Activated CD4-positive, alpha-beta T cell treated with anti-CD3 and anti-CD28 coated beads, Interleukin-2, amount 10 ng/mL, durations not matched to agents 24 days and 14 days (primary cell): ENCODE measurements at regions not wholly inside any gene's neighbourhood (a gene's known extent, or its start where the extent isn't known, plus 50 kb on each side); places are given as distances from the start of the nearest gene placed in this dataset.
"Not testable (repeated sequence)": the region's sequence is repeated elsewhere in the genome, so short reads cannot be mapped to it uniquely, and the experiment has no call there.

Experiments used
- DNase-seq: peaks from one replicate; pipeline ENCODE4 v3.0.0; 2022
- H3K27ac Mint-ChIP-seq: one replicate; pipeline ENCODE4 v1.8.0; 2022; ENCODE audit warnings: mild to moderate bottlenecking, mixed read lengths
- H3K27me3 Mint-ChIP-seq: one replicate; pipeline ENCODE4 v1.8.0; 2022; ENCODE audit warnings: mixed read lengths
- H3K36me3 Mint-ChIP-seq: one replicate; pipeline ENCODE4 v1.8.0; 2022; ENCODE audit warnings: low read depth, mild to moderate bottlenecking, mixed read lengths
- H3K4me1 Mint-ChIP-seq: one replicate; pipeline ENCODE4 v1.8.0; 2021; ENCODE audit warnings: mixed read lengths
- H3K4me3 Mint-ChIP-seq: one replicate; pipeline ENCODE4 v1.8.0; 2022; ENCODE audit warnings: mild to moderate bottlenecking, moderate library complexity, mixed read lengths
- H3K9me3 Mint-ChIP-seq: one replicate; pipeline ENCODE4 v1.8.0; 2021; ENCODE audit warnings: mixed read lengths
- intact Hi-C: fragments of 100-400 bp; cut with micrococcal nuclease; formaldehyde crosslinking; loops from one replicate; pipeline ENCODE4 v1.15.1; 2023

- Mint-ChIP-seq H3K27me3 (no peaks in the 10 kb centered on the region), H3K27ac (no peak overlapping the region), H3K36me3 (no peaks in the 10 kb centered on the region), H3K9me3 (peaks cover 5% of the 10 kb centered on the region), H3K4me1 (no peaks in the 10 kb centered on the region), H3K4me3 (no peak overlapping the region)
- intact Hi-C loops = no loop called here
- no peak for DNase-seq
These were observed 121.4 kb downstream of the TPBG start for GRCh38 chr6:82484737-82485626.

GRCh38 chr6:82487895-82488294 lies 124.3 kb downstream of the TPBG start:
- H3K36me3 Mint-ChIP-seq = no peaks in the 10 kb centered on the region
- no peaks in the 10 kb centered on the region for H3K27me3 Mint-ChIP-seq
- H3K4me1 Mint-ChIP-seq = no peaks in the 10 kb centered on the region
- no peak for DNase-seq
- H3K27ac Mint-ChIP-seq = no peak overlapping the region
- H3K9me3 Mint-ChIP-seq = peaks cover 5% of the 10 kb centered on the region
- intact Hi-C loops = no loop called here
- H3K4me3 Mint-ChIP-seq = no peak overlapping the region

- intact Hi-C loops = no loop called here
- Mint-ChIP-seq H3K27me3 (no peaks in the 10 kb centered on the region), H3K4me3 (no peak overlapping the region), H3K27ac (no peak overlapping the region), H3K4me1 (no peaks in the 10 kb centered on the region), H3K36me3 (no peaks in the 10 kb centered on the region), H3K9me3 (peaks cover 5% of the 10 kb centered on the region)
- DNase-seq = no peak
These were observed 124.8 kb downstream of the TPBG start for GRCh38 chr6:82488403-82488802.

GRCh38 chr6:82492134-82492533 lies 128.5 kb downstream of the TPBG start:
- Mint-ChIP-seq H3K4me1 (no peaks in the 10 kb centered on the region), H3K27me3 (no peaks in the 10 kb centered on the region), H3K9me3 (no peaks in the 10 kb centered on the region), H3K27ac (no peak overlapping the region), H3K36me3 (no peaks in the 10 kb centered on the region), H3K4me3 (no peak overlapping the region)
- intact Hi-C loops = no loop called here
- DNase-seq = no peak

GRCh38 chr6:82493467-82493866 lies 129.8 kb downstream of the TPBG start:
- no peaks in the 10 kb centered on the region for H3K4me1 Mint-ChIP-seq
- H3K36me3 Mint-ChIP-seq = no peaks in the 10 kb centered on the region
- no peak overlapping the region for H3K4me3 Mint-ChIP-seq
- no peak for DNase-seq
- H3K27ac Mint-ChIP-seq = no peak overlapping the region
- no peaks in the 10 kb centered on the region for H3K9me3 Mint-ChIP-seq
- H3K27me3 Mint-ChIP-seq = no peaks in the 10 kb centered on the region
- intact Hi-C loops = no loop called here

DNA sequence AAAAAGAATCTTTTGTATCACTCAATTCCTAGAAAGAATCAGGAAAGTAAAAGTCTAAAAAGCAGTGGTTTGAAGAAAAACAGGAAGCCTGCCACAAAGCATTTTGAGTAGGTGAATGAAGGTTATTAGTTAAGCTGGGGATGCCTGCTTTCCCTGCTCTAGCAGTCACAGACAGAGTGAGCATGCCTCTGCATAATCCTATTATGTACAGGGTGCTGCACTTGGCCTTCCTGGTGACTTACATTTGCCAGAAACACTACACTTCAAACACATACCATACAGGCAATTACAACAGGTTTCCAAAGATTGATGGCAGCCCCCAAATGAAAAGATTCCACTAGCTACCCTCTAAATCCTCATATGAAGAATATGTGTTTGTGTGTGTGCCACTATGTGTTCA lies 130.8 kb downstream of the TPBG start:
- Mint-ChIP-seq H3K27ac (no peak overlapping the region), H3K36me3 (no peaks in the 10 kb centered on the region), H3K4me1 (no peaks in the 10 kb centered on the region), H3K27me3 (no peaks in the 10 kb centered on the region), H3K4me3 (no peak overlapping the region), H3K9me3 (peaks cover 3% of the 10 kb centered on the region)
- intact Hi-C loops = no loop called here
- DNase-seq = no peak

GRCh38 chr6:82501901-82502300 lies 138.3 kb downstream of the TPBG start:
- H3K36me3 Mint-ChIP-seq, H3K27me3 Mint-ChIP-seq, DNase-seq, H3K4me3 Mint-ChIP-seq, H3K9me3 Mint-ChIP-seq, H3K27ac Mint-ChIP-seq, intact Hi-C loops, H3K4me1 Mint-ChIP-seq: not testable (repeated sequence)

DNA sequence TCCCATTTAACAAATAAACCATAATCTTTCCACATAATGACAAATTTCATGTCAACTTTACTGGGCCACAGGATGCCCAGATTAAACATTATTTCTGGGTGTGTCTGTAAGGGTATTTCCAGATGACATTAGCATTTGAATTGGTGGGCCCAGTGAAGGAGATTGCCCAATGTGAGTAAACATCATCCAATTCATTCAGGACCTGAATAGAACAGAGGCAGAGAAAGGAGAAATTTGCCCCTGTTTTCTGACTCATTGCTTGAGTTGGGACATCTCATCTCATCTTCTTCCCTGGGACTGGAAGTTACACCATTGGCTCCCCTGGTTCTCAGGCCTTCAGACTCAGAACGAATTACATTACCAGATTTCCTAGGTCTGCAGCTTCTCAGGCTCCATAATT lies 142.9 kb downstream of the TPBG start:
- intact Hi-C loops = no loop called here
- DNase-seq = no peak
- peaks cover 5% of the 10 kb centered on the region for H3K9me3 Mint-ChIP-seq
- H3K4me1 Mint-ChIP-seq = peaks cover 3% of the 10 kb centered on the region
- no peaks in the 10 kb centered on the region for H3K27me3 Mint-ChIP-seq
- no peak overlapping the region for H3K4me3 Mint-ChIP-seq
- no peak overlapping the region for H3K27ac Mint-ChIP-seq
- H3K36me3 Mint-ChIP-seq = no peaks in the 10 kb centered on the region

DNA sequence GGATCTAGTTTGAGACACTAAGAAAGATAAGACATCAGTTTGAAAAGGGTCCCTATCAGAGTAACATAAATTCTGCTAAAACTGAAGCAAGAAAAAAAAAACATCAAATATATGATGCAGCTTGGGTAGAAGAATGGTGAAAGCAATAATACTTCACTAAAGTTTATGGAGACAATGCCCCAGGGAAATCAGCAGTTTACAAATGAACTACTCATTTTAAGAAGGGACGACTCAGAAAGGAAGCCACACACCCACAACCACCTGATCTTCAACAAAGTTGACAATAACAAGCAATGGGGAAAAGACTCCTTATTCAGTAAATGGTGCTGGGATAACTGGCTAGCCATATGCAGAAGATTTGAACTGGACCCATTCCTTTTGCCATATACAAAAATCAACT lies 143.5 kb downstream of the TPBG start:
- peak; percentile 60 for DNase-seq
- no peak overlapping the region for H3K4me3 Mint-ChIP-seq
- H3K27me3 Mint-ChIP-seq = no peaks in the 10 kb centered on the region
- H3K4me1 Mint-ChIP-seq = peaks cover 3% of the 10 kb centered on the region
- intact Hi-C loops = no loop called here
- H3K9me3 Mint-ChIP-seq = peaks cover 5% of the 10 kb centered on the region
- peak overlapping the region; percentile 8 for H3K27ac Mint-ChIP-seq
- H3K36me3 Mint-ChIP-seq = no peaks in the 10 kb centered on the region

GRCh38 chr6:82511546-82511945 lies 147.9 kb downstream of the TPBG start:
- no peaks in the 10 kb centered on the region for H3K36me3 Mint-ChIP-seq
- no peak overlapping the region for H3K4me3 Mint-ChIP-seq
- intact Hi-C loops = no loop called here
- no peak overlapping the region for H3K27ac Mint-ChIP-seq
- DNase-seq = no peak
- no peaks in the 10 kb centered on the region for H3K27me3 Mint-ChIP-seq
- peaks cover 20% of the 10 kb centered on the region for H3K9me3 Mint-ChIP-seq
- peaks cover 3% of the 10 kb centered on the region for H3K4me1 Mint-ChIP-seq

GRCh38 chr6:82517896-82518295 lies 154.3 kb downstream of the TPBG start:
- H3K36me3 Mint-ChIP-seq, H3K4me3 Mint-ChIP-seq, intact Hi-C loops, H3K27me3 Mint-ChIP-seq, H3K4me1 Mint-ChIP-seq, DNase-seq, H3K27ac Mint-ChIP-seq: not testable (repeated sequence)
- H3K9me3 Mint-ChIP-seq = peaks cover 20% of the 10 kb centered on the region

DNA sequence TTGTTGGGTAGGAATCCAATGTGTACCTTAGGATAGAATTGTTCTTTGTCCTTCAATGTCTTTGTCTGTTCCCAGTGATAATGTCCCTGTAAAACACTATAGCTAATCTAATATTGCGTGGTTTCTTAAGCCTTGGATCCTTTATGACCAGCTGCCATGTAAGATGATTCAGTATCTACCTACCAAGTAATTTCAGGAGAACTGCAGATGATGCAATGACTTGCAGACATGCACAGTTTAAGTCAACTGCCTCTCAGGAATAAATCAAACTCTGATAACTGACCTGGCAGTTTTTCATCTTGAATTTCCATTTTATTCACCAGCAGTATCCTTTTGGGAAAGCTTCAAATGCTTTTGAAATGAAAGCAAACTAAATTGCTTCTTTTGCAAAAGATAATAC lies 157.8 kb downstream of the TPBG start:
- no peaks in the 10 kb centered on the region for H3K4me1 Mint-ChIP-seq
- H3K4me3 Mint-ChIP-seq = no peak overlapping the region
- DNase-seq = no peak
- H3K27ac Mint-ChIP-seq = no peak overlapping the region
- H3K9me3 Mint-ChIP-seq = peaks cover 6% of the 10 kb centered on the region
- no peaks in the 10 kb centered on the region for H3K27me3 Mint-ChIP-seq
- H3K36me3 Mint-ChIP-seq = no peaks in the 10 kb centered on the region
- intact Hi-C loops = no loop called here

GRCh38 chr6:82521861-82522260 lies 158.2 kb downstream of the TPBG start:
- intact Hi-C loops = no loop called here
- H3K4me1 Mint-ChIP-seq = no peaks in the 10 kb centered on the region
- H3K36me3 Mint-ChIP-seq = no peaks in the 10 kb centered on the region
- DNase-seq = no peak
- H3K4me3 Mint-ChIP-seq = no peak overlapping the region
- H3K9me3 Mint-ChIP-seq = peaks cover 4% of the 10 kb centered on the region
- no peak overlapping the region for H3K27ac Mint-ChIP-seq
- no peaks in the 10 kb centered on the region for H3K27me3 Mint-ChIP-seq

GRCh38 chr6:82524031-82524430 lies 160.4 kb downstream of the TPBG start:
- DNase-seq = no peak
- no peaks in the 10 kb centered on the region for H3K36me3 Mint-ChIP-seq
- intact Hi-C loops = no loop called here
- H3K27ac Mint-ChIP-seq = no peak overlapping the region
- H3K9me3 Mint-ChIP-seq = peaks cover 7% of the 10 kb centered on the region
- no peaks in the 10 kb centered on the region for H3K27me3 Mint-ChIP-seq
- no peaks in the 10 kb centered on the region for H3K4me1 Mint-ChIP-seq
- no peak overlapping the region for H3K4me3 Mint-ChIP-seq
